MCF 10A (cell line): ENCODE measurements at regions not wholly inside any gene's neighbourhood (a gene's known extent, or its start where the extent isn't known, plus 50 kb on each side); places are given as distances from the start of the nearest gene placed in this dataset.

Experiments
- BruUV-seq: library from RNA; stranded (reverse); fragments of 400-500 nt; replicated peaks from 2 replicates; lab custom pipeline; 2021; lab: Mats Ljungman, UMichigan
- CTCF ChIA-PET: fragments of 300-600 bp; sonication (Branson Sonifier 250); formaldehyde crosslinking; extraction: SDS; loops from one replicate; lab custom pipeline; 2021; ENCODE audit warnings: antibody characterized with exemption, inconsistent platforms; lab: Yijun Ruan, JAX
- POLR2A ChIA-PET: fragments of 300-600, 350-650 bp; sonication (Branson Sonifier 250); formaldehyde crosslinking; extraction: SDS; loops from one replicate; lab custom pipeline; 2020; ENCODE audit warnings: antibody characterized with exemption, inconsistent platforms; lab: Yijun Ruan, JAX
- DNase-seq: peaks from one replicate; pipeline ENCODE4 v3.0.0-alpha.2; 2018; ENCODE audit not compliant: unreplicated experiment
- H3K27ac Mint-ChIP-seq: one replicate; pipeline ENCODE4 v1.8.0; 2022; ENCODE audit warnings: mild to moderate bottlenecking, low read depth, mixed read lengths; ENCODE audit not compliant: unreplicated experiment
- H3K27me3 Mint-ChIP-seq: one replicate; pipeline ENCODE4 v1.8.0; 2022; ENCODE audit warnings: mixed read lengths; ENCODE audit not compliant: insufficient read depth, unreplicated experiment
- H3K36me3 Mint-ChIP-seq: one replicate; pipeline ENCODE4 v1.8.0; 2022; ENCODE audit warnings: mild to moderate bottlenecking, moderate library complexity, mixed read lengths; ENCODE audit not compliant: insufficient read depth, unreplicated experiment
- H3K4me1 Mint-ChIP-seq: one replicate; pipeline ENCODE4 v1.8.0; 2022; ENCODE audit warnings: mixed read lengths; ENCODE audit not compliant: insufficient read depth, unreplicated experiment
- H3K4me3 Mint-ChIP-seq: one replicate; pipeline ENCODE4 v1.8.0; 2022; ENCODE audit warnings: mild to moderate bottlenecking, moderate library complexity, mixed read lengths; ENCODE audit not compliant: unreplicated experiment
- H3K9me3 Mint-ChIP-seq: one replicate; pipeline ENCODE4 v1.8.0; 2022; ENCODE audit warnings: mixed read lengths; ENCODE audit not compliant: unreplicated experiment
- CTCF ChIP-seq: fragments of 200-600 bp; IDR thresholded peaks from one replicate; pipeline ENCODE4 v1.8.0; 2022; ENCODE audit warnings: antibody characterized with exemption, mild to moderate bottlenecking; ENCODE audit not compliant: unreplicated experiment
- intact Hi-C: fragments of 100-400 bp; cut with micrococcal nuclease; formaldehyde crosslinking; loops from 2 replicates; pipeline ENCODE4 v1.14.1; 2022

- no peaks in the 10 kb centered on the region for H3K4me1 Mint-ChIP-seq
- no peak overlapping the region for H3K27ac Mint-ChIP-seq
- ChIA-PET POLR2A (no interaction called here), CTCF (no interaction called here)
- H3K27me3 Mint-ChIP-seq = no peaks in the 10 kb centered on the region
- H3K36me3 Mint-ChIP-seq = no peaks in the 10 kb centered on the region
- BruUV-seq = no TSS peak
- TF ChIP-seq CTCF = no peak
- intact Hi-C loops = no loop called here
- H3K4me3 Mint-ChIP-seq = no peak overlapping the region
- no peak for DNase-seq
- H3K9me3 Mint-ChIP-seq = peaks cover 17% of the 10 kb centered on the region
Measured at GRCh38 chr16:35639233-35640205, 2180.1 kb downstream of the TP53TG3F start.

GRCh38 chr16:35642322-35642835 is 2183.0 kb downstream of the TP53TG3F start:
- ChIA-PET CTCF (no interaction called here), POLR2A (no interaction called here)
- DNase-seq = no peak
- no peak for TF ChIP-seq CTCF
- no peak overlapping the region for H3K4me3 Mint-ChIP-seq
- intact Hi-C loops = no loop called here
- H3K27me3 Mint-ChIP-seq = no peaks in the 10 kb centered on the region
- no peaks in the 10 kb centered on the region for H3K36me3 Mint-ChIP-seq
- H3K9me3 Mint-ChIP-seq = peaks cover 27% of the 10 kb centered on the region
- no peaks in the 10 kb centered on the region for H3K4me1 Mint-ChIP-seq
- BruUV-seq = no TSS peak
- no peak overlapping the region for H3K27ac Mint-ChIP-seq

DNA sequence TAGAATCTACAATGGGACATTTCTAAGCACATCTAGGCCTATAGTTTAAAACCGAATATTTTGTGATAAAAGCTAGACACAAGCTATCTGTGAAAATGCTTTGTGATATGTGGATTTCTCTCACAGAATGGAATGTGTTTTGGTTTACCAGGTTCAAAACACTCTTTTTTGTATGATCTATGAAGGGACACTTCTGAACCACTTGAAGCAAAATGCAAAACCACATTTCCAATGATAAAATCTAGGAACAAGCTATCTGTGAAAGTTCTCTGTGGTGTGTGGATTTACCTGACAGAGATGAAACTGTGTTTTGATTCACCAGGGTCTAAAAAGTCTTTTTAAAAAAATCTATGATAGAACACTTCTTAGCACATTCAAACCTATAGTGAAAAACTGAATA is 2192.4 kb downstream of the TP53TG3F start:
- intact Hi-C loops = no loop called here
- no peaks in the 10 kb centered on the region for H3K4me1 Mint-ChIP-seq
- ChIA-PET CTCF (no interaction called here), POLR2A (no interaction called here)
- no peak for DNase-seq
- no TSS peak for BruUV-seq
- H3K9me3 Mint-ChIP-seq = peaks cover 5% of the 10 kb centered on the region
- H3K27me3 Mint-ChIP-seq = no peaks in the 10 kb centered on the region
- no peak overlapping the region for H3K4me3 Mint-ChIP-seq
- H3K36me3 Mint-ChIP-seq = no peaks in the 10 kb centered on the region
- no peak for TF ChIP-seq CTCF
- H3K27ac Mint-ChIP-seq = no peak overlapping the region

GRCh38 chr16:35664091-35664693 is 2204.8 kb downstream of the TP53TG3F start:
- TF ChIP-seq CTCF = no peak
- Mint-ChIP-seq H3K27me3 (no peaks in the 10 kb centered on the region), H3K9me3 (peaks cover 22% of the 10 kb centered on the region), H3K27ac (no peak overlapping the region), H3K4me1 (no peaks in the 10 kb centered on the region), H3K4me3 (no peak overlapping the region), H3K36me3 (no peaks in the 10 kb centered on the region)
- ChIA-PET CTCF (interaction anchor here (0.6 kb wide), 1 partner anchor 38 kb away, joined by 3 read pairs; no protein-coding TSS in a partner anchor), POLR2A (no interaction called here)
- intact Hi-C loops = no loop called here
- no TSS peak for BruUV-seq
- DNase-seq = no peak
